ENCODE measurements at regions not wholly inside any gene's neighbourhood (a gene's known extent, or its start where the extent isn't known, plus 50 kb on each side); places are given as distances from the start of the nearest gene placed in this dataset.

DNA sequence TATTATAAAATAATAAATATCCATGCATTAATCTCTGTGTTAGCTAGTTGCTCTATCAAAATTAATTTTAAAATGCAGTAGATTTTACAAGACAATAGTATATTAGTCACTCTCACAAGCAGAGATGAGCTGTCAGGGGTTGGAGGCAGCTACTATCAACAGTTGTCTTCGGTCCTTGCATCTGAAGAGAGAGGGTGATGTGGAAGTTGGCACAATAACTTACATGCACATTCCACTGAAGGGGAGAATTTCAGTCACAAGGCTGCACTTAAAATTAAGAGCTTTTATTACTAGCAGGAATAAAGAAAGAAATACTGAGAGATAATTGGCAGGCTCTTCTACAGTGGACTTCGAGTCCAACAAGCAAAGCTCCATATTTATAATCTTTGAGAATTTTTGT, 166.9 kb upstream of the DCN start:
- TF ChIP-seq EZH2 (IDR thresholded peaks at IDR 0.05; ENCODE audit: borderline replicate concordance, insufficient read depth, low read depth, low read length, poor library complexity, severe bottlenecking), result no peak
- TF ChIP-seq, protein P1, sequence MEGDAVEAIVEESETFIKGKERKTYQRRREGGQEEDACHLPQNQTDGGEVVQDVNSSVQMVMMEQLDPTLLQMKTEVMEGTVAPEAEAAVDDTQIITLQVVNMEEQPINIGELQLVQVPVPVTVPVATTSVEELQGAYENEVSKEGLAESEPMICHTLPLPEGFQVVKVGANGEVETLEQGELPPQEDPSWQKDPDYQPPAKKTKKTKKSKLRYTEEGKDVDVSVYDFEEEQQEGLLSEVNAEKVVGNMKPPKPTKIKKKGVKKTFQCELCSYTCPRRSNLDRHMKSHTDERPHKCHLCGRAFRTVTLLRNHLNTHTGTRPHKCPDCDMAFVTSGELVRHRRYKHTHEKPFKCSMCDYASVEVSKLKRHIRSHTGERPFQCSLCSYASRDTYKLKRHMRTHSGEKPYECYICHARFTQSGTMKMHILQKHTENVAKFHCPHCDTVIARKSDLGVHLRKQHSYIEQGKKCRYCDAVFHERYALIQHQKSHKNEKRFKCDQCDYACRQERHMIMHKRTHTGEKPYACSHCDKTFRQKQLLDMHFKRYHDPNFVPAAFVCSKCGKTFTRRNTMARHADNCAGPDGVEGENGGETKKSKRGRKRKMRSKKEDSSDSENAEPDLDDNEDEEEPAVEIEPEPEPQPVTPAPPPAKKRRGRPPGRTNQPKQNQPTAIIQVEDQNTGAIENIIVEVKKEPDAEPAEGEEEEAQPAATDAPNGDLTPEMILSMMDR (IDR thresholded peaks at IDR 0.05), result no peak
